WTC11 (cell line): ENCODE measurements at regions not wholly inside any gene's neighbourhood (a gene's known extent, or its start where the extent isn't known, plus 50 kb on each side); places are given as distances from the start of the nearest gene placed in this dataset.

ENCODE experiments used
- ATAC-seq: fragments of 200-7000 bp; cut with Tn5 transposase; 2 replicates; pipeline ENCODE4 v1.10.0; 2021; ENCODE audit warnings: mild to moderate bottlenecking, moderate library complexity
- CTCF ChIA-PET: fragments of 300-600 bp; sonication (Branson Sonifier 250); formaldehyde crosslinking; loops from one replicate; lab custom pipeline; 2021; ENCODE audit warnings: antibody characterized with exemption; lab: Charles Lee
- POLR2A ChIA-PET: fragments of 350-600 bp; sonication (Branson Sonifier 250); formaldehyde crosslinking; loops from one replicate; lab custom pipeline; 2021; ENCODE audit warnings: antibody characterized with exemption; lab: Charles Lee
- DNase-seq: peaks from one replicate; pipeline ENCODE4 v3.0.0; 2021; ENCODE audit warnings: low spot score
- H3K27ac Mint-ChIP-seq: 2 replicates; pipeline ENCODE4 v1.8.0; 2021; ENCODE audit warnings: mixed read lengths
- H3K27me3 Mint-ChIP-seq: 2 replicates; pipeline ENCODE4 v1.8.0; 2021; ENCODE audit warnings: low read depth, mild to moderate bottlenecking, moderate library complexity, mixed read lengths
- H3K36me3 Mint-ChIP-seq: 2 replicates; pipeline ENCODE4 v1.8.0; 2021; ENCODE audit warnings: mixed read lengths
- H3K4me1 Mint-ChIP-seq: 2 replicates; pipeline ENCODE4 v1.8.0; 2022; ENCODE audit warnings: mixed read lengths
- H3K4me3 Mint-ChIP-seq: 2 replicates; pipeline ENCODE4 v1.8.0; 2021; ENCODE audit warnings: mild to moderate bottlenecking, moderate library complexity, mixed read lengths
- H3K9me3 Mint-ChIP-seq: 2 replicates; pipeline ENCODE4 v1.8.0; 2021; ENCODE audit warnings: mixed read lengths
- ATF6 ChIP-seq: sonication (generic); formaldehyde crosslinking; IDR thresholded peaks from 2 replicates; pipeline ENCODE4 v1.8.1; 2023; ENCODE audit warnings: mild to moderate bottlenecking, missing genetic modification reagents
- CDX4 ChIP-seq: fragments of 250-450 bp; sonication (Bioruptor Pico); IDR thresholded peaks from 2 replicates; pipeline ENCODE4 v1.9.0; 2021; ENCODE audit warnings: moderate library complexity, mild to moderate bottlenecking, inconsistent platforms, borderline replicate concordance
- FOXP1 ChIP-seq: sonication (generic); formaldehyde crosslinking; IDR thresholded peaks from 2 replicates; pipeline ENCODE4 v1.8.0; 2022; ENCODE audit warnings: missing genetic modification reagents, mild to moderate bottlenecking, moderate library complexity, borderline replicate concordance
- GABPB1 ChIP-seq: sonication (generic); formaldehyde crosslinking; IDR thresholded peaks from 2 replicates; pipeline ENCODE4 v1.8.1; 2023; ENCODE audit warnings: mild to moderate bottlenecking, missing genetic modification reagents
- HMGA2 ChIP-seq: fragments of 250-450 bp; sonication (Bioruptor Pico); IDR thresholded peaks from 2 replicates; pipeline ENCODE4 v1.4.0; 2021; ENCODE audit warnings: mild to moderate bottlenecking, moderate library complexity
- JUN ChIP-seq: sonication (generic); formaldehyde crosslinking; IDR thresholded peaks from 2 replicates; pipeline ENCODE4 v1.8.0; 2023; ENCODE audit warnings: mild to moderate bottlenecking, missing genetic modification reagents
- KAT7 ChIP-seq: sonication (generic); formaldehyde crosslinking; IDR thresholded peaks from 2 replicates; pipeline ENCODE4 v1.8.1; 2023; ENCODE audit warnings: missing genetic modification reagents, mild to moderate bottlenecking, borderline replicate concordance
- MAX ChIP-seq: sonication (generic); formaldehyde crosslinking; IDR thresholded peaks from 2 replicates; pipeline ENCODE4 v1.8.0; 2022; ENCODE audit warnings: mild to moderate bottlenecking, missing genetic modification reagents
- MXD4 ChIP-seq: fragments of 250-450 bp; sonication (Bioruptor Pico); IDR thresholded peaks from 2 replicates; pipeline ENCODE4 v1.8.0; 2021; ENCODE audit warnings: mild to moderate bottlenecking, moderate library complexity, borderline replicate concordance
- MYBL2 ChIP-seq: sonication (generic); formaldehyde crosslinking; IDR thresholded peaks from 2 replicates; pipeline ENCODE4 v1.8.1; 2023; ENCODE audit warnings: mild to moderate bottlenecking, moderate library complexity, missing genetic modification reagents
- NR1H2 ChIP-seq: sonication (generic); formaldehyde crosslinking; IDR thresholded peaks from 2 replicates; pipeline ENCODE4 v1.9.0; 2021; ENCODE audit warnings: mild to moderate bottlenecking, moderate library complexity, missing genetic modification reagents
- NR2C2 ChIP-seq: sonication (generic); formaldehyde crosslinking; IDR thresholded peaks from 2 replicates; pipeline ENCODE4 v1.8.0; 2022; ENCODE audit warnings: mild to moderate bottlenecking, missing genetic modification reagents
- PRDM15 ChIP-seq: sonication (generic); formaldehyde crosslinking; IDR thresholded peaks from 2 replicates; pipeline ENCODE4 v1.8.0; 2022; ENCODE audit warnings: missing genetic modification reagents
- RORB ChIP-seq: fragments of 250-450 bp; sonication (Bioruptor Pico); IDR thresholded peaks from 2 replicates; pipeline ENCODE4 v1.9.0; 2021; ENCODE audit warnings: mild to moderate bottlenecking
- SOX15 ChIP-seq: fragments of 250-450 bp; sonication (Bioruptor Pico); IDR thresholded peaks from 2 replicates; pipeline ENCODE4 v1.9.0; 2021; ENCODE audit warnings: mild to moderate bottlenecking
- ZBTB21 ChIP-seq: sonication (generic); formaldehyde crosslinking; IDR thresholded peaks from 2 replicates; pipeline ENCODE4 v1.8.1; 2023; ENCODE audit warnings: mild to moderate bottlenecking, missing genetic modification reagents, borderline replicate concordance
- ZNF281 ChIP-seq: sonication (generic); formaldehyde crosslinking; IDR thresholded peaks from 2 replicates; pipeline ENCODE4 v1.8.0; 2023; ENCODE audit warnings: mild to moderate bottlenecking, missing genetic modification reagents
- ZNF396 ChIP-seq: fragments of 250-450 bp; sonication (Bioruptor Pico); IDR thresholded peaks from 2 replicates; pipeline ENCODE4 v1.8.0; 2021; ENCODE audit warnings: mild to moderate bottlenecking, moderate library complexity, borderline replicate concordance
- ZNF423 ChIP-seq: fragments of 250-450 bp; sonication (Bioruptor Pico); IDR thresholded peaks from 2 replicates; pipeline ENCODE4 v2.1.2; 2022; ENCODE audit warnings: mild to moderate bottlenecking, moderate library complexity
- TF ChIP-seq, protein P1 (sequence below): sonication (generic); formaldehyde crosslinking; IDR thresholded peaks from 2 replicates; pipeline ENCODE4 v1.8.1; 2023; ENCODE audit warnings: mild to moderate bottlenecking, missing genetic modification reagents
- TF ChIP-seq, protein P2 (sequence below): fragments of 200-600 bp; IDR thresholded peaks from 2 replicates; pipeline ENCODE4 v1.8.0; 2022; ENCODE audit warnings: antibody characterized with exemption

DNA sequence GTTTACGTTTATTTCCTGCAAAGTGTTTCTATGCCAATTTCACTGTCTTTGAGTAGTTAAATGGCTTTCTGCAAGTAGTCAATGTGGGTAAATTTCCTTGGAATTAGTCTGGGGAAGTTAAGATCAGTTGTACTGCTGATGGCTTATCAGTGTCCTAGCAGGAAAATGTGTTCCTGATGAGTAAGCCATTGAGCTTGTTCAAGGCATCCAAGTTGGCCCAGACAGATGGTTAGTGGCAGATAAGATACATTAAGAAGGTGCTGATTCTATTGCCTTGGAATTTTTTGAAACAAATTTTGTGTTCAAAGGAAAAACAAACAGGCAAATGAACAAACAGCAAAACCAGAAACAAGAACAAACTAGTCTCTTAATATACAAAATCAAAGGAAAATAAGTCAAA lies 258.4 kb downstream of the MAP2K6 start:
- ATAC-seq, result no peak
- Mint-ChIP-seq H3K36me3 (no peaks in the 10 kb centered on the region), H3K4me1 (peaks cover 6% of the 10 kb centered on the region; the same call in 1 of the 2 replicates), H3K27ac (no peak overlapping the region), H3K4me3 (no peak overlapping the region), H3K27me3 (no peaks in the 10 kb centered on the region), H3K9me3 (peaks cover 4% of the 10 kb centered on the region; the same call in 1 of the 2 replicates)
- TF ChIP-seq MYBL2 (CRISPR knock-in tag) (no peak), KAT7 (CRISPR knock-in tag) (no peak), SOX15 (no peak), MXD4 (CRISPR knock-in tag) (no peak), HMGA2 (no peak), ZNF396 (CRISPR knock-in tag) (no peak), ATF6 (no peak), ZBTB21 (CRISPR knock-in tag) (no peak), CDX4 (CRISPR knock-in tag) (no peak), NR1H2 (CRISPR knock-in tag) (no peak), RORB (CRISPR knock-in tag) (no peak)
- TF ChIP-seq, protein P1, sequence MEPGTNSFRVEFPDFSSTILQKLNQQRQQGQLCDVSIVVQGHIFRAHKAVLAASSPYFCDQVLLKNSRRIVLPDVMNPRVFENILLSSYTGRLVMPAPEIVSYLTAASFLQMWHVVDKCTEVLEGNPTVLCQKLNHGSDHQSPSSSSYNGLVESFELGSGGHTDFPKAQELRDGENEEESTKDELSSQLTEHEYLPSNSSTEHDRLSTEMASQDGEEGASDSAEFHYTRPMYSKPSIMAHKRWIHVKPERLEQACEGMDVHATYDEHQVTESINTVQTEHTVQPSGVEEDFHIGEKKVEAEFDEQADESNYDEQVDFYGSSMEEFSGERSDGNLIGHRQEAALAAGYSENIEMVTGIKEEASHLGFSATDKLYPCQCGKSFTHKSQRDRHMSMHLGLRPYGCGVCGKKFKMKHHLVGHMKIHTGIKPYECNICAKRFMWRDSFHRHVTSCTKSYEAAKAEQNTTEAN (CRISPR knock-in tag), result no peak
- CTCF ChIA-PET, result interaction anchor here (1.5 kb wide), 1 partner anchor 66 kb away, joined by 4 read pairs; no protein-coding TSS in a partner anchor
- DNase-seq, result no peak
- POLR2A ChIA-PET, result no interaction called here

GRCh38 chr17:69677130-69677529 lies 262.6 kb downstream of the MAP2K6 start:
- ATAC-seq (no peak), DNase-seq (no peak)
- Mint-ChIP-seq H3K36me3 (no peaks in the 10 kb centered on the region), H3K4me3 (no peak overlapping the region), H3K27ac (no peak overlapping the region), H3K9me3 (peaks cover 5% of the 10 kb centered on the region), H3K27me3 (no peaks in the 10 kb centered on the region), H3K4me1 (no peaks in the 10 kb centered on the region)
- ChIA-PET POLR2A (no interaction called here), CTCF (no interaction called here)
- TF ChIP-seq NR2C2 (CRISPR knock-in tag) (no peak), PRDM15 (CRISPR knock-in tag) (no peak), ZNF281 (CRISPR knock-in tag) (no peak), JUN (CRISPR knock-in tag) (no peak), FOXP1 (CRISPR knock-in tag) (no peak), ZNF423 (CRISPR knock-in tag) (no peak), GABPB1 (CRISPR knock-in tag) (no peak), MAX (no peak), KAT7 (CRISPR knock-in tag) (no peak)
- TF ChIP-seq, protein P2, sequence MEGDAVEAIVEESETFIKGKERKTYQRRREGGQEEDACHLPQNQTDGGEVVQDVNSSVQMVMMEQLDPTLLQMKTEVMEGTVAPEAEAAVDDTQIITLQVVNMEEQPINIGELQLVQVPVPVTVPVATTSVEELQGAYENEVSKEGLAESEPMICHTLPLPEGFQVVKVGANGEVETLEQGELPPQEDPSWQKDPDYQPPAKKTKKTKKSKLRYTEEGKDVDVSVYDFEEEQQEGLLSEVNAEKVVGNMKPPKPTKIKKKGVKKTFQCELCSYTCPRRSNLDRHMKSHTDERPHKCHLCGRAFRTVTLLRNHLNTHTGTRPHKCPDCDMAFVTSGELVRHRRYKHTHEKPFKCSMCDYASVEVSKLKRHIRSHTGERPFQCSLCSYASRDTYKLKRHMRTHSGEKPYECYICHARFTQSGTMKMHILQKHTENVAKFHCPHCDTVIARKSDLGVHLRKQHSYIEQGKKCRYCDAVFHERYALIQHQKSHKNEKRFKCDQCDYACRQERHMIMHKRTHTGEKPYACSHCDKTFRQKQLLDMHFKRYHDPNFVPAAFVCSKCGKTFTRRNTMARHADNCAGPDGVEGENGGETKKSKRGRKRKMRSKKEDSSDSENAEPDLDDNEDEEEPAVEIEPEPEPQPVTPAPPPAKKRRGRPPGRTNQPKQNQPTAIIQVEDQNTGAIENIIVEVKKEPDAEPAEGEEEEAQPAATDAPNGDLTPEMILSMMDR, result no peak
